ENCODE measurements at regions not wholly inside any gene's neighbourhood (a gene's known extent, or its start where the extent isn't known, plus 50 kb on each side); places are given as distances from the start of the nearest gene placed in this dataset.

DNA sequence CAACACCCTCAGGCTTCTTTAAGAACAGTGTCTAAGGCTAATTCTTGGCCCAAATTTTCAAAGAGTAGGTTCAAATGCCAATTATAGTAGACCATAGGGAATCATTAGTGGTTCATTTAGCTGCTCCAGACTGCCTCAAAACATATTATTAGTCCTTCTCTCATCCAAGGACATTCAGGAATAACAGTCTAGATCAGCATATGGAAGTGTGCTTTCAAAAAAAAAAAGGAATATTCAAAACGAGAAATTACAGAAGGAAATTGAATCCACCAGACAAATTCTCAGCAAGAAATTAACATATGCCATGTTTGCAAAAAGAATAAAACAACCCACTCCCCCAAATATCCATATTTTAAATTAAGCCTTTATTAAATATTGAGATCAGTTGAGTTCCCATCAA lies 293.1 kb downstream of the SMARCA1 start:
- Histone ChIP-seq H3K9ac (ENCODE audit: low read depth, low read length, poor library complexity) (no peak overlapping the region), H3K4ac (ENCODE audit: low read length) (no peak overlapping the region)

DNA sequence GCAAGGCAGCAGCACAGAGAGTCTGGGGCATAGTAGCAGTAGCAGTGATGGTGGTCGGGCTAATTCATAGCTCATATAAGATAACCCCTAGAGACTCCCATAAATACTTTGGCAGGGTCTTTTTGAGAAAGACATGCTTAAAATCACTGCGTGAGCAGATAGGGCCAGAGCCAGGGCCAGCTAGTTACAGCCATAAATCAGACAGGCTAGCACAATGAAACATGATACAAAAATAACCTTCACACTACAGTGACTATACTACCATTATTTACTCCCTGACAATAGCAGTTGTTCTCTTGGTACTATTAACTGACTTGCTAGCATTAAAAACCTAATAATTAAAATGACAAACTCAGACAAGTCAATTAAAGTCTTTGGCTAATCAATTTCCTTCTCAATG lies 295.9 kb downstream of the SMARCA1 start:
- Histone ChIP-seq H4K8ac (ENCODE audit: low read depth, low read length) (no peak overlapping the region), H3K27me3 (ENCODE audit: control insufficient read depth in 3 of 3, insufficient read depth in 3 of 3, low read depth in 1 of 3, low read length in 3 of 3) (no peaks in the 10 kb centered on the region), H2BK5ac (ENCODE audit: low read length) (no peak overlapping the region), H3K4me2 (ENCODE audit: insufficient read depth, low read length, poor library complexity, severe bottlenecking) (no peak overlapping the region), H3K9me3 (replicated peaks in 1 of 2; ENCODE audit: control insufficient read depth in 2 of 2, insufficient read depth in 1 of 2, low read depth in 1 of 2, low read length in 2 of 2) (no peaks in the 10 kb centered on the region), H2AK5ac (ENCODE audit: low read depth, low read length) (no peak overlapping the region), H3K4me1 (ENCODE audit: control insufficient read depth in 2 of 2, insufficient read depth in 1 of 2, low read depth in 1 of 2, low read length in 2 of 2) (no peaks in the 10 kb centered on the region), H3K18ac (ENCODE audit: low read length) (no peak overlapping the region), H3K4me3 (ENCODE audit: low read length in 2 of 2) (no peak overlapping the region), H3K36me3 (replicated peaks in 1 of 2; ENCODE audit: control insufficient read depth in 2 of 2, insufficient read depth in 2 of 2, low read length in 2 of 2) (no peaks in the 10 kb centered on the region), H3K9ac (ENCODE audit: low read depth, low read length, poor library complexity) (no peak overlapping the region), H3K4ac (ENCODE audit: low read length) (no peak overlapping the region), H4K91ac (ENCODE audit: low read depth, low read length, poor library complexity) (no peak overlapping the region), H3K79me1 (ENCODE audit: low read depth, low read length) (no peaks in the 10 kb centered on the region), H3K23ac (ENCODE audit: low read depth, low read length, poor library complexity) (no peak overlapping the region), H2BK12ac (ENCODE audit: low read length) (no peak overlapping the region), H2BK120ac (ENCODE audit: low read depth, low read length) (no peak overlapping the region), H3K27ac (replicated peaks; ENCODE audit: low read length) (no peak overlapping the region), H2BK15ac (ENCODE audit: low read length) (no peak overlapping the region), H3K14ac (ENCODE audit: low read length) (no peak overlapping the region), H2AFZ (ENCODE audit: low read length) (no peak overlapping the region)
- DNase-seq (ENCODE audit: low spot score): no peak
- WGBS, 2 donors (ENCODE audit: extremely low coverage in 2 of 2, insufficient read length in 2 of 2, insufficient replicate concordance in 1 of 2): no CpG with 5 or more reads among the region's 2 CpGs

More for the DNA sequence above, 293.1 kb downstream of the SMARCA1 start:
- no peak overlapping the region for H2BK15ac ChIP-seq (ENCODE audit: low read length)
- no peaks in the 10 kb centered on the region for H3K36me3 ChIP-seq (replicated peaks in 1 of 2; ENCODE audit: control insufficient read depth in 2 of 2, insufficient read depth in 2 of 2, low read length in 2 of 2)
- no peak overlapping the region for H3K23ac ChIP-seq (ENCODE audit: low read depth, low read length, poor library complexity)
- no peaks in the 10 kb centered on the region for H3K27me3 ChIP-seq (ENCODE audit: control insufficient read depth in 3 of 3, insufficient read depth in 3 of 3, low read depth in 1 of 3, low read length in 3 of 3)
- H2BK12ac ChIP-seq (ENCODE audit: low read length): no peak overlapping the region
- no peak overlapping the region for H2AFZ ChIP-seq (ENCODE audit: low read length)
- H3K18ac ChIP-seq (ENCODE audit: low read length): no peak overlapping the region
- no peak overlapping the region for H4K91ac ChIP-seq (ENCODE audit: low read depth, low read length, poor library complexity)
- H3K79me1 ChIP-seq (ENCODE audit: low read depth, low read length): no peaks in the 10 kb centered on the region
- no peak overlapping the region for H3K27ac ChIP-seq (replicated peaks; ENCODE audit: low read length)
- H3K4me3 ChIP-seq (ENCODE audit: low read length in 2 of 2): no peak overlapping the region
- H2BK120ac ChIP-seq (ENCODE audit: low read depth, low read length): no peak overlapping the region
- no CpG with 5 or more reads among the region's 1 CpG for WGBS, 2 donors (ENCODE audit: extremely low coverage in 2 of 2, insufficient read length in 2 of 2, insufficient replicate concordance in 1 of 2)
- H2BK5ac ChIP-seq (ENCODE audit: low read length): no peak overlapping the region
- no peak overlapping the region for H4K8ac ChIP-seq (ENCODE audit: low read depth, low read length)
- H3K4me1 ChIP-seq (ENCODE audit: control insufficient read depth in 2 of 2, insufficient read depth in 1 of 2, low read depth in 1 of 2, low read length in 2 of 2): no peaks in the 10 kb centered on the region
- no peak overlapping the region for H3K14ac ChIP-seq (ENCODE audit: low read length)
- no peak overlapping the region for H3K4me2 ChIP-seq (ENCODE audit: insufficient read depth, low read length, poor library complexity, severe bottlenecking)
- no peak overlapping the region for H2AK5ac ChIP-seq (ENCODE audit: low read depth, low read length)
- DNase-seq (ENCODE audit: low spot score): no peak
- H3K9me3 ChIP-seq (replicated peaks in 1 of 2; ENCODE audit: control insufficient read depth in 2 of 2, insufficient read depth in 1 of 2, low read depth in 1 of 2, low read length in 2 of 2): no peaks in the 10 kb centered on the region

DNA sequence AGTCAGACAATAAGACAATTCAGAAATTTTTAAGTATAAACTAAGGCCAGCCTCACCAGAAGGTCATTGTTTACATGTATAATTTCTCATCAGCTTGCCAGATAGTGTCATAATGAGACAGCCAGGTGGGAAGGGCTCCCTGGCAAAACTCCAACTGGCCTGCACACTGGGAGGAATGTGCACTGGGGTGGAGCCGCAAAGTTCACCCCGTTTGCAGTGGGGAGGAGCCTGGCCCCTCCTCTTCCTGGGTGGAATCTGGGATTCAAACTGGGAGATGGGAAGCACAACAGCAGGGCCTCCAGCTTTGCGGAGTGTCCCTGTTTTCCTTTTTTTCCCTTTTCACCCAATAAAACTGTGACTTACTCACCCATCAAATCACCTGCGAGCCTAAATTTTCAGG lies 329.9 kb downstream of the SMARCA1 start:
- Histone ChIP-seq H4K8ac (ENCODE audit: low read depth, low read length) (no peak overlapping the region), H3K9ac (ENCODE audit: low read depth, low read length, poor library complexity) (no peak overlapping the region), H3K18ac (ENCODE audit: low read length) (no peak overlapping the region), H3K14ac (ENCODE audit: low read length) (no peak overlapping the region), H3K4ac (ENCODE audit: low read length) (no peak overlapping the region), H2BK12ac (ENCODE audit: low read length) (no peak overlapping the region), H3K27me3 (ENCODE audit: control insufficient read depth in 3 of 3, insufficient read depth in 3 of 3, low read depth in 1 of 3, low read length in 3 of 3) (no peaks in the 10 kb centered on the region), H3K27ac (replicated peaks; ENCODE audit: low read length) (no peak overlapping the region), H2BK15ac (ENCODE audit: low read length) (no peak overlapping the region), H4K91ac (ENCODE audit: low read depth, low read length, poor library complexity) (no peak overlapping the region), H3K4me3 (ENCODE audit: low read length in 2 of 2) (no peak overlapping the region), H2BK120ac (ENCODE audit: low read depth, low read length) (no peak overlapping the region), H3K4me1 (ENCODE audit: control insufficient read depth in 2 of 2, insufficient read depth in 1 of 2, low read depth in 1 of 2, low read length in 2 of 2) (no peaks in the 10 kb centered on the region), H2AFZ (ENCODE audit: low read length) (no peak overlapping the region), H2BK5ac (ENCODE audit: low read length) (no peak overlapping the region), H3K23ac (ENCODE audit: low read depth, low read length, poor library complexity) (no peak overlapping the region), H2AK5ac (ENCODE audit: low read depth, low read length) (no peak overlapping the region), H3K79me1 (ENCODE audit: low read depth, low read length) (no peaks in the 10 kb centered on the region), H3K4me2 (ENCODE audit: insufficient read depth, low read length, poor library complexity, severe bottlenecking) (no peak overlapping the region), H3K9me3 (replicated peaks in 1 of 2; ENCODE audit: control insufficient read depth in 2 of 2, insufficient read depth in 1 of 2, low read depth in 1 of 2, low read length in 2 of 2) (no peaks in the 10 kb centered on the region), H3K36me3 (replicated peaks in 1 of 2; ENCODE audit: control insufficient read depth in 2 of 2, insufficient read depth in 2 of 2, low read length in 2 of 2) (no peaks in the 10 kb centered on the region)
- no CpG with 5 or more reads among the region's 4 CpGs for WGBS, 2 donors (ENCODE audit: extremely low coverage in 2 of 2, insufficient read length in 2 of 2, insufficient replicate concordance in 1 of 2)
- DNase-seq (ENCODE audit: low spot score): no peak

DNA sequence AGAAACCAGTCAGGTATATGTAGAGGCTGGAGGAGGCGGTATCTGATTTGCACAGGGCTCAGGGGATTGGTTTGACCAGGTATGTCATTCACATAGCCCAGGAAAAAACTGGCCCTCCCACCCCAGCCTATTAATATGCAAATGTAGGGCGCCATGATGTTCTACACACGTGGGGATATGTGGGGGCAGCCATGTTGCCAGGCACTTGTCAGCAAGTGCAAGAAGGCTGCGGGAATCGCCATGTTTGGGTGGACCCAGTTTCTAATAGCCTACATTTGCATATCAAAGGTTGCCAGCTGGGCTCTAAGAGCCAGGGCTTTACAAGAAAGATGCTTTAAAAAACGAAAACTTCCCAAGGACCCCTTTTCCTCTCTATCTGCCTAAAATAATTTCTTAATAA lies 335.1 kb downstream of the SMARCA1 start:
- no peak overlapping the region for H4K91ac ChIP-seq (ENCODE audit: low read depth, low read length, poor library complexity)
- no peak overlapping the region for H2BK12ac ChIP-seq (ENCODE audit: low read length)
- no peaks in the 10 kb centered on the region for H3K9me3 ChIP-seq (replicated peaks in 1 of 2; ENCODE audit: control insufficient read depth in 2 of 2, insufficient read depth in 1 of 2, low read depth in 1 of 2, low read length in 2 of 2)
- no peak overlapping the region for H2AFZ ChIP-seq (ENCODE audit: low read length)
- H2AK5ac ChIP-seq (ENCODE audit: low read depth, low read length): no peak overlapping the region
- H3K4ac ChIP-seq (ENCODE audit: low read length): no peak overlapping the region
- WGBS, 2 donors (ENCODE audit: extremely low coverage in 2 of 2, insufficient read length in 2 of 2, insufficient replicate concordance in 1 of 2): no CpG with 5 or more reads among the region's 6 CpGs
- no peak overlapping the region for H3K14ac ChIP-seq (ENCODE audit: low read length)
- no peaks in the 10 kb centered on the region for H3K36me3 ChIP-seq (replicated peaks in 1 of 2; ENCODE audit: control insufficient read depth in 2 of 2, insufficient read depth in 2 of 2, low read length in 2 of 2)
- no peak overlapping the region for H3K4me3 ChIP-seq (ENCODE audit: low read length in 2 of 2)
- no peak overlapping the region for H3K4me2 ChIP-seq (ENCODE audit: insufficient read depth, low read length, poor library complexity, severe bottlenecking)
- no peaks in the 10 kb centered on the region for H3K4me1 ChIP-seq (ENCODE audit: control insufficient read depth in 2 of 2, insufficient read depth in 1 of 2, low read depth in 1 of 2, low read length in 2 of 2)
- no peaks in the 10 kb centered on the region for H3K79me1 ChIP-seq (ENCODE audit: low read depth, low read length)
- H3K9ac ChIP-seq (ENCODE audit: low read depth, low read length, poor library complexity): no peak overlapping the region
- H3K27me3 ChIP-seq (ENCODE audit: control insufficient read depth in 3 of 3, insufficient read depth in 3 of 3, low read depth in 1 of 3, low read length in 3 of 3): no peaks in the 10 kb centered on the region
- H2BK15ac ChIP-seq (ENCODE audit: low read length): no peak overlapping the region
- no peak overlapping the region for H4K8ac ChIP-seq (ENCODE audit: low read depth, low read length)
- H3K27ac ChIP-seq (replicated peaks; ENCODE audit: low read length): no peak overlapping the region
- no peak overlapping the region for H3K18ac ChIP-seq (ENCODE audit: low read length)
- no peak overlapping the region for H3K23ac ChIP-seq (ENCODE audit: low read depth, low read length, poor library complexity)
- no peak overlapping the region for H2BK5ac ChIP-seq (ENCODE audit: low read length)
- H2BK120ac ChIP-seq (ENCODE audit: low read depth, low read length): no peak overlapping the region
- DNase-seq (ENCODE audit: low spot score): no peak
